Ishikawa (cell line): ENCODE measurements at regions not wholly inside any gene's neighbourhood (a gene's known extent, or its start where the extent isn't known, plus 50 kb on each side); places are given as distances from the start of the nearest gene placed in this dataset.

Source experiments
- CEBPB ChIP-seq: IDR thresholded peaks from 2 replicates; pipeline ENCODE4 v1.6.1; 2012
- CREB1 ChIP-seq: IDR thresholded peaks from 2 replicates; pipeline ENCODE4 v1.6.1; 2012; ENCODE audit warnings: low read depth
- EGR1 ChIP-seq: IDR thresholded peaks from 2 replicates; pipeline ENCODE4 v1.6.1; 2012
- EP300 ChIP-seq: IDR thresholded peaks from 2 replicates; pipeline ENCODE4 v1.6.1; 2012; ENCODE audit warnings: borderline replicate concordance
- FOXM1 ChIP-seq: IDR thresholded peaks from 2 replicates; pipeline ENCODE4 v1.6.1; 2012; ENCODE audit warnings: low read depth, borderline replicate concordance
- MAX ChIP-seq: IDR thresholded peaks from 2 replicates; pipeline ENCODE4 v1.6.1; 2012
- NFIC ChIP-seq: IDR thresholded peaks from 2 replicates; pipeline ENCODE4 v1.6.1; 2012
- RAD21 ChIP-seq: IDR thresholded peaks from 2 replicates; pipeline ENCODE4 v1.6.1; 2012; ENCODE audit warnings: low read depth
- REST ChIP-seq: IDR thresholded peaks from 2 replicates; pipeline ENCODE4 v1.6.1; 2012; ENCODE audit warnings: low read depth, mild to moderate bottlenecking
- TAF1 ChIP-seq: IDR thresholded peaks from 2 replicates; pipeline ENCODE4 v1.6.1; 2012; ENCODE audit warnings: low read depth, mild to moderate bottlenecking
- TCF12 ChIP-seq: IDR thresholded peaks from 2 replicates; pipeline ENCODE4 v1.6.1; 2012; ENCODE audit warnings: low read depth
- TEAD4 ChIP-seq: IDR thresholded peaks from 2 replicates; pipeline ENCODE4 v1.6.1; 2012
- USF1 ChIP-seq: IDR thresholded peaks from 2 replicates; pipeline ENCODE4 v1.6.1; 2012
- YY1 ChIP-seq: IDR thresholded peaks from 2 replicates; pipeline ENCODE4 v1.6.1; 2012; ENCODE audit warnings: low read depth
- ZBTB7A ChIP-seq: IDR thresholded peaks from 2 replicates; pipeline ENCODE4 v1.6.1; 2012; ENCODE audit warnings: low read depth

GRCh38 chr3:170705131-170705530, 119.3 kb upstream of the SLC7A14 start:
- no peak for TF ChIP-seq YY1
- no peak for TF ChIP-seq USF1
- TF ChIP-seq TCF12, result no peak
- TF ChIP-seq REST, result no peak
- TF ChIP-seq EGR1, result no peak
- no peak for TF ChIP-seq CREB1
- no peak for TF ChIP-seq MAX
- no peak for TF ChIP-seq NFIC
- TF ChIP-seq CEBPB, result no peak
- no peak for TF ChIP-seq FOXM1
- TF ChIP-seq TAF1, result no peak
- no peak for TF ChIP-seq TEAD4
- TF ChIP-seq ZBTB7A, result no peak
- no peak for TF ChIP-seq EP300
- TF ChIP-seq RAD21, result no peak

- no peak for TF ChIP-seq REST
- no peak for TF ChIP-seq YY1
- TF ChIP-seq EGR1, result no peak
Measured at GRCh38 chr3:170703121-170703588, 117.3 kb upstream of the SLC7A14 start.

- TF ChIP-seq CEBPB (no peak), TEAD4 (no peak), CREB1 (no peak), EP300 (no peak), ZBTB7A (no peak), TCF12 (no peak), REST (no peak), NFIC (no peak), EGR1 (no peak), RAD21 (no peak), YY1 (no peak), MAX (no peak), USF1 (no peak), FOXM1 (no peak), TAF1 (no peak)
Measured at GRCh38 chr3:170701696-170702678, 116.1 kb upstream of the SLC7A14 start.

- no peak for TF ChIP-seq EP300
- no peak for TF ChIP-seq TEAD4
- TF ChIP-seq USF1, result no peak
- no peak for TF ChIP-seq CREB1
- TF ChIP-seq NFIC, result no peak
- no peak for TF ChIP-seq EGR1
- no peak for TF ChIP-seq REST
- no peak for TF ChIP-seq ZBTB7A
- no peak for TF ChIP-seq TCF12
- TF ChIP-seq RAD21, result no peak
- TF ChIP-seq MAX, result no peak
- no peak for TF ChIP-seq YY1
Measured at GRCh38 chr3:170700054-170700404, 114.2 kb upstream of the SLC7A14 start.
